ENCODE measurements at regions not wholly inside any gene's neighbourhood (a gene's known extent, or its start where the extent isn't known, plus 50 kb on each side); places are given as distances from the start of the nearest gene placed in this dataset.

GRCh38 chr4:3676907-3677747 lies 89.1 kb upstream of the ADRA2C start:
- no peak for TF ChIP-seq JUND (IDR thresholded peaks at IDR 0.05; ENCODE audit: low read depth)
- in situ Hi-C loops (cut with HindIII; ENCODE audit: low pct_unique_long_range_greater_than_20kb, low sequenced_read_pairs), result no loop called here
- no peak for DNase-seq (ENCODE audit: low read depth in 1 of 2, low spot score in 1 of 2)

- no peak for TF ChIP-seq JUND (IDR thresholded peaks at IDR 0.05; ENCODE audit: low read depth)
- DNase-seq (ENCODE audit: low read depth in 1 of 2, low spot score in 1 of 2), result no peak
- in situ Hi-C loops (cut with HindIII; ENCODE audit: low pct_unique_long_range_greater_than_20kb, low sequenced_read_pairs), result no loop called here
Measured at GRCh38 chr4:3676196-3676595, 90.0 kb upstream of the ADRA2C start.

- TF ChIP-seq JUND (IDR thresholded peaks at IDR 0.05; ENCODE audit: low read depth), result no peak
- in situ Hi-C loops (cut with HindIII; ENCODE audit: low pct_unique_long_range_greater_than_20kb, low sequenced_read_pairs), result no loop called here
- no peak for DNase-seq (ENCODE audit: low read depth in 1 of 2, low spot score in 1 of 2)
Measured at GRCh38 chr4:3675251-3676115, 90.7 kb upstream of the ADRA2C start.

GRCh38 chr4:3674479-3674851 lies 91.7 kb upstream of the ADRA2C start:
- no peak for TF ChIP-seq JUND (IDR thresholded peaks at IDR 0.05; ENCODE audit: low read depth)
- no peak for DNase-seq (ENCODE audit: low read depth in 1 of 2, low spot score in 1 of 2)
- in situ Hi-C loops (cut with HindIII; ENCODE audit: low pct_unique_long_range_greater_than_20kb, low sequenced_read_pairs), result no loop called here

- DNase-seq (ENCODE audit: low read depth in 1 of 2, low spot score in 1 of 2), result no peak
- TF ChIP-seq JUND (IDR thresholded peaks at IDR 0.05; ENCODE audit: low read depth), result no peak
- in situ Hi-C loops (cut with HindIII; ENCODE audit: low pct_unique_long_range_greater_than_20kb, low sequenced_read_pairs), result no loop called here
Measured at GRCh38 chr4:3673716-3674478, 92.3 kb upstream of the ADRA2C start.

GRCh38 chr4:3673176-3673575 lies 93.0 kb upstream of the ADRA2C start:
- in situ Hi-C loops (cut with HindIII; ENCODE audit: low pct_unique_long_range_greater_than_20kb, low sequenced_read_pairs), result no loop called here
- DNase-seq (ENCODE audit: low read depth in 1 of 2, low spot score in 1 of 2), result no peak
- TF ChIP-seq JUND (IDR thresholded peaks at IDR 0.05; ENCODE audit: low read depth), result no peak

- no peak for DNase-seq (ENCODE audit: low read depth in 1 of 2, low spot score in 1 of 2)
- no peak for TF ChIP-seq JUND (IDR thresholded peaks at IDR 0.05; ENCODE audit: low read depth)
- in situ Hi-C loops (cut with HindIII; ENCODE audit: low pct_unique_long_range_greater_than_20kb, low sequenced_read_pairs), result no loop called here
Measured at GRCh38 chr4:3672465-3672831, 93.7 kb upstream of the ADRA2C start.

- in situ Hi-C loops (cut with HindIII; ENCODE audit: low pct_unique_long_range_greater_than_20kb, low sequenced_read_pairs), result no loop called here
- no peak for TF ChIP-seq JUND (IDR thresholded peaks at IDR 0.05; ENCODE audit: low read depth)
- DNase-seq (ENCODE audit: low read depth in 1 of 2, low spot score in 1 of 2), result no peak
Measured at GRCh38 chr4:3671571-3672464, 94.4 kb upstream of the ADRA2C start.

- in situ Hi-C loops (cut with HindIII; ENCODE audit: low pct_unique_long_range_greater_than_20kb, low sequenced_read_pairs), result no loop called here
- no peak for DNase-seq (ENCODE audit: low read depth in 1 of 2, low spot score in 1 of 2)
- TF ChIP-seq JUND (IDR thresholded peaks at IDR 0.05; ENCODE audit: low read depth), result no peak
Measured at GRCh38 chr4:3670521-3671519, 95.4 kb upstream of the ADRA2C start.

GRCh38 chr4:3669553-3669949 lies 96.6 kb upstream of the ADRA2C start:
- no peak for DNase-seq (ENCODE audit: low read depth in 1 of 2, low spot score in 1 of 2)
- no peak for TF ChIP-seq JUND (IDR thresholded peaks at IDR 0.05; ENCODE audit: low read depth)
- in situ Hi-C loops (cut with HindIII; ENCODE audit: low pct_unique_long_range_greater_than_20kb, low sequenced_read_pairs), result no loop called here
